ENCODE measurements at regions not wholly inside any gene's neighbourhood (a gene's known extent, or its start where the extent isn't known, plus 50 kb on each side); places are given as distances from the start of the nearest gene placed in this dataset.

- TF ChIP-seq CTCF (conservative IDR thresholded peaks at IDR 0.05; ENCODE audit: low read length) (no peak), EZH2phosphoT487 (IDR thresholded peaks at IDR 0.05; ENCODE audit: borderline replicate concordance) (no peak)
Observed at GRCh38 chr12:25788707-25789442, 169.6 kb upstream of the RASSF8 start.

Measured in Loucy (cell line).